Activated CD8-positive, alpha-beta T cell treated with anti-CD3 and anti-CD28 coated beads for 36 hours (primary cell): ENCODE measurements at regions not wholly inside any gene's neighbourhood (a gene's known extent, or its start where the extent isn't known, plus 50 kb on each side); places are given as distances from the start of the nearest gene placed in this dataset.

Experiments
- ATAC-seq: fragments of 200-7000 bp; cut with Tn5 transposase; one replicate; pipeline ENCODE4 v1.10.0; 2021; ENCODE audit warnings: mild to moderate bottlenecking, moderate library complexity
- CTCF ChIA-PET: fragments of 350-600 bp; sonication (Branson Sonifier 250); formaldehyde crosslinking; loops from one replicate; lab custom pipeline; 2021; ENCODE audit warnings: antibody characterized with exemption; lab: Charles Lee
- POLR2A ChIA-PET: fragments of 350-600 bp; sonication (Branson Sonifier 250); formaldehyde crosslinking; loops from one replicate; lab custom pipeline; 2021; ENCODE audit warnings: antibody characterized with exemption; lab: Charles Lee
- DNase-seq: peaks from one replicate; pipeline ENCODE4 v3.0.0-alpha.2; 2020
- H3K27ac Mint-ChIP-seq: one replicate; pipeline ENCODE4 v1.8.0; 2021; ENCODE audit warnings: mild to moderate bottlenecking, mixed read lengths
- H3K27me3 Mint-ChIP-seq: one replicate; pipeline ENCODE4 v1.8.0; 2021; ENCODE audit warnings: mixed read lengths
- H3K36me3 Mint-ChIP-seq: one replicate; pipeline ENCODE4 v1.8.0; 2021; ENCODE audit warnings: low read depth, mixed read lengths
- H3K4me1 Mint-ChIP-seq: one replicate; pipeline ENCODE4 v1.8.0; 2021; ENCODE audit warnings: low read depth, mixed read lengths
- H3K4me3 Mint-ChIP-seq: one replicate; pipeline ENCODE4 v1.8.0; 2021; ENCODE audit warnings: mild to moderate bottlenecking, moderate library complexity, mixed read lengths
- H3K9me3 Mint-ChIP-seq: one replicate; pipeline ENCODE4 v1.8.0; 2021; ENCODE audit warnings: mixed read lengths
- CTCF ChIP-seq: fragments of 200-600 bp; IDR thresholded peaks from one replicate; pipeline ENCODE4 v1.8.0; 2022; ENCODE audit warnings: antibody characterized with exemption, mild to moderate bottlenecking
- intact Hi-C: fragments of 100-400 bp; cut with micrococcal nuclease; formaldehyde crosslinking; loops from one replicate; pipeline ENCODE4 v1.10.0; 2022

GRCh38 chr12:107490010-107490409 lies 195.6 kb upstream of the PWP1 start:
- no peaks in the 10 kb centered on the region for H3K36me3 Mint-ChIP-seq
- no peak overlapping the region for H3K27ac Mint-ChIP-seq
- peaks cover 53% of the 10 kb centered on the region for H3K4me1 Mint-ChIP-seq
- intact Hi-C loops, result no loop called here
- H3K27me3 Mint-ChIP-seq, result no peaks in the 10 kb centered on the region
- POLR2A ChIA-PET, result no interaction called here
- no peak for TF ChIP-seq CTCF
- CTCF ChIA-PET, result no interaction called here
- H3K9me3 Mint-ChIP-seq, result no peaks in the 10 kb centered on the region
- ATAC-seq (no peak), DNase-seq (no peak)
- H3K4me3 Mint-ChIP-seq, result no peak overlapping the region

DNA sequence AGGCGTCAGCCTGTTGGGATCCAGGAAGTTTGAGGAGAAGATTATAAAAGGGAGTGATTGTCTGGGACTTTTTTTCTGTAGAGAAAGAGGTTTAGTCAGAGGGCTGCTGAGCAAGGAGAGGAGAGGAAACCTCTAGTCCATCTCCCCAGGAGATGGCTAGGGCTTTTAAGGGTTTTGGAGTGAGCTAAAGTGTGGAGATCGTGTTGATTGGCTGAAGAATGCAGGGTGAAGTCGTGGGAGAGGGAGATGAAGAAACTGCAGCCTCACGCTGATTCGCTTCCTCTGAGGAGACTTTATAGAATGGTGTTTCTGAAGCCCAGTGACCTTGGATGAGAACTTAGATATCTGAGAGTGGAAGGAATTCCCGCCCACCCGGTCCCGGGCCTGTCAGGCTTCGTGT lies 193.7 kb upstream of the PWP1 start:
- TF ChIP-seq CTCF, result no peak
- Mint-ChIP-seq H3K9me3 (no peaks in the 10 kb centered on the region), H3K36me3 (peaks cover 1% of the 10 kb centered on the region), H3K27me3 (no peaks in the 10 kb centered on the region), H3K27ac (no peak overlapping the region), H3K4me1 (peaks cover 35% of the 10 kb centered on the region), H3K4me3 (no peak overlapping the region)
- ChIA-PET CTCF (no interaction called here), POLR2A (no interaction called here)
- ATAC-seq (no peak), DNase-seq (no peak)
- intact Hi-C loops, result no loop called here

DNA sequence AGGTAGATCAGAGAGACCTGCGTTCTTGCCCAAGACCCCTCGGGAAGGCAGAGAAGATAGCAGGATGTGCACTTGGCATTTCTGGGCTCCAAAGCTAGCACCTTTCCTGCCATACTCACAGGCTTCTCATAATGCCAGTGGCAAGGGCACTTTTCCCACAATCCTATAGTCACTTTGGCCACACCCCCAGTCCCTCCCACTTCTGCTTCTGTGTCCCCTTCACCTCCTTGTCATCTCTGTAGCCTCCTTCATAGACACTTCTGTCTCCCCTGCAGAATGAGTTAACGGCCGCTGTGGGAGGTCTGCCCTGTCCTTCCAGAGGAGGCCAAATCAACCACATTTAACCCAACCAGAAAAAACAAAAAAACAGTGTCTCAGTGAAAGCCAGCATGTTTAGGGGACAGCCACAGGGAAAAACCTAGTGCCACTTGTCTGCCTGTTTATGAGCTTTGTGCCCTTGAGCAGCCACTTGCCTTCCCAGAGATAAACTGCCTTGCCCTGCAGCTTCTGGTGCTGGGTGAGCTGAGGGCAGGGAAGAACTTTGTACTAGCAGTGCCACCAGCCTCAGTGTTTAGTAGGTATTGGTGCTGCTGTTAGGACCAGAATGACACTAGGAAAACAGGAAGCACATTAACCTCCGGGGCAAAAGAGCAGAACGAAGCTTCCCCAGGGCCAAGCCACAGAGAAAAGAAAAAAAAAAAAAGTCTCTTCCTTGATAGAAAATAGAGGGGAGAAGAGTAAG lies 193.0 kb upstream of the PWP1 start:
- no peak for ATAC-seq
- CTCF ChIA-PET, result interaction anchor here (1.5 kb wide), 1 partner anchor 87 kb away, joined by 5 read pairs; no protein-coding TSS in a partner anchor
- Mint-ChIP-seq H3K27ac (peak overlapping the region; percentile 72), H3K4me3 (no peak overlapping the region), H3K4me1 (peaks cover 28% of the 10 kb centered on the region), H3K36me3 (peaks cover 8% of the 10 kb centered on the region), H3K27me3 (no peaks in the 10 kb centered on the region), H3K9me3 (no peaks in the 10 kb centered on the region)
- no peak for TF ChIP-seq CTCF
- POLR2A ChIA-PET, result no interaction called here
- DNase-seq, result no peak
- intact Hi-C loops, result no loop called here

- Mint-ChIP-seq H3K4me1 (peaks cover 23% of the 10 kb centered on the region), H3K27me3 (no peaks in the 10 kb centered on the region), H3K36me3 (peaks cover 8% of the 10 kb centered on the region), H3K27ac (peak overlapping the region; percentile 72), H3K9me3 (no peaks in the 10 kb centered on the region), H3K4me3 (no peak overlapping the region)
- ChIA-PET POLR2A (no interaction called here), CTCF (interaction anchor here (1.5 kb wide), 1 partner anchor 88 kb away, joined by 5 read pairs; no protein-coding TSS in a partner anchor)
- DNase-seq (no peak), ATAC-seq (no peak)
- intact Hi-C loops, result no loop called here
- TF ChIP-seq CTCF, result no peak
These were observed 192.5 kb upstream of the PWP1 start for GRCh38 chr12:107493135-107493494.

DNA sequence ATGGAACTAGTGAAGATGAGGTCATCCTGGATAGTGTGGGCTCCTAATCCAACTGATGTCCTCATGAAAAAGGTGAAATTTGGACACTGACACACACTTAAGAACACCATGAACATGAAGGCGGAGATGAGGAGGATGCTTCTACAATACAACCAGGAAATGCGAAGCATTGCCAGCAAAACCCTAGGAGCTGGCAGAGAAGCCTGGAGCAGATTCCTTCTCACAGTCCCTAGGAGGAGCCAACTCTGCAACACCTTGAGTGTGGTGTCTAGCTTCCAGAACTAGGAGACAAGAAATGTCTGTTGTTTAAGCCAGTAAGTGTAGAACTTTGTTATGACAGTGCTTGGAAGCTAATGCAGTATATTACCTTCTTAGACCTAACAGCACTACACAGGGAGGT lies 191.9 kb upstream of the PWP1 start:
- ChIA-PET POLR2A (interaction anchor here (0.6 kb wide), 1 partner anchor 11 kb away, joined by 3 read pairs; no protein-coding TSS in a partner anchor), CTCF (interaction anchor here (0.8 to 1.5 kb wide), 2 partner anchors 89 to 114 kb away, joined by 3 to 5 read pairs; no protein-coding TSS in a partner anchor)
- no peaks in the 10 kb centered on the region for H3K27me3 Mint-ChIP-seq
- peaks cover 20% of the 10 kb centered on the region for H3K4me1 Mint-ChIP-seq
- peaks cover 8% of the 10 kb centered on the region for H3K36me3 Mint-ChIP-seq
- DNase-seq (no peak), ATAC-seq (no peak)
- TF ChIP-seq CTCF, result no peak
- no peak overlapping the region for H3K4me3 Mint-ChIP-seq
- intact Hi-C loops, result no loop called here
- H3K27ac Mint-ChIP-seq, result no peak overlapping the region
- H3K9me3 Mint-ChIP-seq, result no peaks in the 10 kb centered on the region
